Urinary bladder (tissue), 3 donors: ENCODE measurements at regions not wholly inside any gene's neighbourhood (a gene's known extent, or its start where the extent isn't known, plus 50 kb on each side); places are given as distances from the start of the nearest gene placed in this dataset.
"Not testable (repeated sequence)": the region's sequence is repeated elsewhere in the genome, so short reads cannot be mapped to it uniquely, and the experiment has no call there.

ENCODE experiments used
- DNase-seq: peaks from one replicate; pipeline ENCODE4 v3.0.0-alpha.2; 2015; ENCODE audit errors: extremely low spot score
- H3K27ac ChIP-seq: one replicate; pipeline ENCODE4 v1.5.1; 2013; ENCODE audit warnings: low read depth, mild to moderate bottlenecking, moderate library complexity
- H3K36me3 ChIP-seq: one replicate; pipeline ENCODE4 v1.6.1; 2013; ENCODE audit warnings: mild to moderate bottlenecking, moderate library complexity; ENCODE audit not compliant: insufficient read depth
- H3K4me1 ChIP-seq: one replicate; pipeline ENCODE4 v1.6.1; 2013; ENCODE audit warnings: mild to moderate bottlenecking, moderate library complexity; ENCODE audit not compliant: insufficient read depth
- H3K4me3 ChIP-seq: one replicate; pipeline ENCODE4 v1.5.1; 2013; ENCODE audit warnings: low read depth, low read length
- WGBS: extraction: QIAGEN DNeasy Blood & Tissue Kit; methylation state at CpG from one replicate; pipeline ENCODE4 v1.1.7; 2013; 5-methylcytosine and 5-hydroxymethylcytosine counted together
- donor health status: healthy with polysubstance abuse.
- donor health status: healthy.

GRCh38 chr12:97659117-97659880 is 196.7 kb downstream of the RMST start:
- DNase-seq: no peak
- no peak overlapping the region for H3K27ac ChIP-seq
- H3K4me3 ChIP-seq: no peak overlapping the region
- no peaks in the 10 kb centered on the region for H3K36me3 ChIP-seq
- no peaks in the 10 kb centered on the region for H3K4me1 ChIP-seq
- WGBS: 50% methylated on average over 3 of the region's 3 CpGs

GRCh38 chr12:97666263-97666662 is 203.7 kb downstream of the RMST start:
- no peak for DNase-seq
- H3K4me3 ChIP-seq: no peak overlapping the region
- H3K27ac ChIP-seq: no peak overlapping the region
- no peaks in the 10 kb centered on the region for H3K36me3 ChIP-seq
- WGBS: 32% methylated on average over 4 of the region's 4 CpGs
- H3K4me1 ChIP-seq: no peaks in the 10 kb centered on the region

GRCh38 chr12:97672870-97673269 is 210.3 kb downstream of the RMST start:
- no peaks in the 10 kb centered on the region for H3K36me3 ChIP-seq
- H3K4me1 ChIP-seq: no peaks in the 10 kb centered on the region
- no peak for DNase-seq
- no peak overlapping the region for H3K27ac ChIP-seq
- H3K4me3 ChIP-seq: no peak overlapping the region
- 66% methylated on average over 5 of the region's 5 CpGs for WGBS

GRCh38 chr12:97680751-97681150 is 218.1 kb downstream of the RMST start:
- no peaks in the 10 kb centered on the region for H3K4me1 ChIP-seq
- DNase-seq: no peak
- no peaks in the 10 kb centered on the region for H3K36me3 ChIP-seq
- no peak overlapping the region for H3K4me3 ChIP-seq
- no peak overlapping the region for H3K27ac ChIP-seq
- WGBS: 75% methylated on average over 2 of the region's 2 CpGs

DNA sequence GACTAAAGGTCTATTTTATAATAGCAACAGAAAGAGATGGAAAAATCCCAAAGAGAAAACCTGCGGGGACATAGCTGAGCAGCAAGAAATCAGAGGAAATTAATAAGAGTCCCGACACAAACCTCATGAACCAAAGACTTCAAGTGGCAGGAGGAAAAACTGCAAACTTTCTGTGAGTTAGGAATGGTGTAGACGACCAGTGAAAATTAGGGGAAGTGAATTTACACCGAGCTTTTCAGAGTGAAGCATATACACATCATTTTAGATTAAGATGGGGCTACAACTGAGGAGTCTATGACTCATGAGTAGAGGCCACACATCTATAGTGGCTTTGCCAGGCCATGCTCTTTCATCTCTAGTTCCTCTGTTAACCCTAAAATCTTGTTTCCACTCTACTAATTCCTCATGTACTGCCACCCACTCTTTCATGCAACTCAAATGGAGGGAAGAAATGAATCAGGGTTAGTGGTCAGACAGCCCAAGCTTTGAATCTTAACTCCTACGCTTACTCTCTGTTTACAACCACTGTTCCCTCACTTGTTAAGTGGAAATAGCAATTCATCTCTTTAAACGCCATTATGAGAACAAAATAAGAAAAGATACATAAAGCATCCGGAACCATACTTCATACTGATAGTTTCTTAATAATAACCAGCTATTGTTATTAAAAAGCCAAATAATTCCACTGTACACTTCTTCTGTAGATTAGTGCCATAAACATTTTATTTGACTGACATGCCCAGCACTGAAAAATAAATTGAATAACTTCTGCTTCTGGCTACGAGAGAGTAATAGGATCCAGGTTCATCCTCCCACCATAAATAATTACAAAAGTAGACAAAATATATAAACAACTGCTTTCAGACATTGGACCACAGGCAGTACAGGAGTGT is 219.3 kb downstream of the RMST start:
- 71% methylated on average over 8 of the region's 8 CpGs for WGBS
- H3K4me1 ChIP-seq: no peaks in the 10 kb centered on the region
- no peak overlapping the region for H3K27ac ChIP-seq
- no peak overlapping the region for H3K4me3 ChIP-seq
- no peak for DNase-seq
- H3K36me3 ChIP-seq: no peaks in the 10 kb centered on the region

DNA sequence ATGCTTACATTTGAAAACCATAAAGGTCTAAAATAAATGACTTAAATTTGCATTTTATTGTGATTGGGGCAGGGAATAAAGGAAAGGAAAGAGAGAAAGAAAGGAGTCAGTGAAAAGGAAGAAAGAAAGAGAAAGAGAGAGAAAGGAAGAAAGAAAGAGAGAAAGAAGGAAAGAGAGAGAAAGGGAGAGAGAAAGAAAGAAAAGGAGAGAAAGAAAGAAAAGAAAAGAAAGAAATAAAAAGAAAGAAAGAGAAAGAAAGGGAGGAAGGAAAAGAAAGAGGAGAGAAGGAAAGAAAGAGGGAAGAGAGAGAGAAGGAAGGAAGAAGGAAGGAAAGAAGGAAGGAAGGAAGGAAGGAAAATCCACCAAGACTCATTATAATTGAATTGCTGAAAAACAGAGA is 222.8 kb downstream of the RMST start:
- no peak overlapping the region for H3K27ac ChIP-seq
- H3K4me3 ChIP-seq: no peak overlapping the region
- no peaks in the 10 kb centered on the region for H3K36me3 ChIP-seq
- no peak for DNase-seq
- no peaks in the 10 kb centered on the region for H3K4me1 ChIP-seq

- no peaks in the 10 kb centered on the region for H3K4me1 ChIP-seq
Measured at GRCh38 chr12:97701901-97702300, 239.3 kb downstream of the RMST start.

GRCh38 chr12:97711392-97711791 is 248.8 kb downstream of the RMST start:
- Histone ChIP-seq H3K4me1 (no peaks in the 10 kb centered on the region), H3K4me3 (no peak overlapping the region), H3K27ac (no peak overlapping the region), H3K36me3 (no peaks in the 10 kb centered on the region)
- no peak for DNase-seq
- 85% methylated on average over 1 of the region's 1 CpG for WGBS

More at GRCh38 chr12:97701901-97702300, 239.3 kb downstream of the RMST start:
- H3K36me3 ChIP-seq: no peaks in the 10 kb centered on the region
- H3K4me3 ChIP-seq: no peak overlapping the region
- no peak overlapping the region for H3K27ac ChIP-seq
- 33% methylated on average over 4 of the region's 4 CpGs for WGBS
- no peak for DNase-seq

- no peak for DNase-seq
- WGBS: 24% methylated on average over 1 of the region's 1 CpG
- Histone ChIP-seq H3K4me1 (no peaks in the 10 kb centered on the region), H3K27ac (no peak overlapping the region), H3K36me3 (no peaks in the 10 kb centered on the region), H3K4me3 (no peak overlapping the region)
Measured at GRCh38 chr12:97713270-97713669, 250.7 kb downstream of the RMST start.

- H3K4me1 ChIP-seq: no peaks in the 10 kb centered on the region
- no peak overlapping the region for H3K27ac ChIP-seq
- no peak for DNase-seq
- H3K4me3 ChIP-seq: no peak overlapping the region
- H3K36me3 ChIP-seq: no peaks in the 10 kb centered on the region
- 63% methylated on average over 4 of the region's 4 CpGs for WGBS
Measured at GRCh38 chr12:97714107-97714563, 251.5 kb downstream of the RMST start.

- H3K4me3 ChIP-seq: no peak overlapping the region
- H3K36me3 ChIP-seq: no peaks in the 10 kb centered on the region
- WGBS: 91% methylated on average over 1 of the region's 1 CpG
- no peaks in the 10 kb centered on the region for H3K4me1 ChIP-seq
- DNase-seq: no peak
- H3K27ac ChIP-seq: no peak overlapping the region
Measured at GRCh38 chr12:97716356-97716755, 253.8 kb downstream of the RMST start.

DNA sequence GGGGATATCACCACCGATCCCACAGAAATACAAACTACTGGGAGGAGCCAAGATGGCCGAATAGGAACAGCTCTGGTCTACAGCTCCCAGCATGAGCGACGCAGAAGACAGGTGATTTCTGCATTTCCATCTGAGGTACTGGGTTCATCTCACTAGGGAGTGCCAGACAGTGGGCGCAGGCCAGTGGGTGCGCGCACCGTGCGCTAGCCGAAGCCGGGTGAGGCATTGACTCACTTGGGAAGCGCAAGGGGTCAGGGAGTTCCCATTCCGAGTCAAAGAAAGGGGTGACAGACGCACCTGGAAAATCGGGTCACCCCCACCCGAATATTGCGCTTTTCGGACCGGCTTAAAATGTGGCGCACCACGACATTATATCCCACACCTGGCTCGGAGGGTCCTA is 261.2 kb downstream of the RMST start:
- 88% methylated on average over 22 of the region's 22 CpGs for WGBS

DNA sequence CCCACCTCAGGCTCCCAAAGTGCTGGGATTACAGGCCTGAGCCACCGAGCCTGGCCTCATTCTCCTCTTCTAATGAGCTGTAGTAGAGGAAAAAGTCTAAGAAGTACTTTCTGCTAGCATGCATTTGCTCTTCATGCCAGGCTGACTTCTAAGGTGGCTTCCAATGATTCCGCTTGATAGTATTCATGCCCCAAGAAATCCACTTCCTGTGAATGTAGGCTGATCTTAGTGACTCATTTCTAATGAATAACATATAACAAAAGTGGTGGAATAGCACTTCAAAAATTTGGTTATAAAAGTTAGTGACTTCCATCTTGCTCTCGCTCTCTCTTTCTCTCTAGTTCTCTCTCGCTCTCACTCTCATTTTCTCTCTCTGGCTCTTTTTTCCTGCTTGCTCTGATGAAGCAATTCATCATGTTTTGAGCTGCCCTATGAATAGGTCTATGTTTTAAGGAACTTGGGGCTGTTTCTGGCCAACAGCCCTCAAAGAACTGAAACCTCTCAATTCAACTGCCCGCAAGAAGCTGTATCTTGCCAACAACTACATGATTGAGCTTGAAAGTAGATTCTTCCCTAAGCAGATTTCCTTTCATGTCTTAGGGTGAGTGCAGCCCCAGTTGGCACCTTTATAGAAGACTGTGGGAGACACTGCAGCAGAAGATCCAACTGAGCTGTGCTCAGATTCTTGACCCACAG is 282.9 kb downstream of the RMST start:
- no peak for DNase-seq
- H3K4me3 ChIP-seq: no peak overlapping the region
- no peak overlapping the region for H3K27ac ChIP-seq
- no peaks in the 10 kb centered on the region for H3K4me1 ChIP-seq
- WGBS: 93% methylated on average over 5 of the region's 5 CpGs
- H3K36me3 ChIP-seq: no peaks in the 10 kb centered on the region

More for the DNA sequence above, 261.2 kb downstream of the RMST start:
- not testable (repeated sequence) for H3K4me3 ChIP-seq, DNase-seq, H3K27ac ChIP-seq, H3K36me3 ChIP-seq, H3K4me1 ChIP-seq
